BLaER1 treated with 17β-estradiol and CSF1 and Interleukin-3, amounts not matched to agents 10 nM and 100 nM (cell line): ENCODE measurements at regions not wholly inside any gene's neighbourhood (a gene's known extent, or its start where the extent isn't known, plus 50 kb on each side); places are given as distances from the start of the nearest gene placed in this dataset.

Source experiments
- H3K27ac ChIP-seq, 11 experiments: shearing (Covaris generic); formaldehyde crosslinking; 2 replicates each; pipeline ENCODE4 v1.8.1; 2022
- H3K27me3 ChIP-seq, 11 experiments: shearing (Covaris generic); formaldehyde crosslinking; 2 replicates each; pipeline ENCODE4 v1.8.1; 2022
- H3K36me3 ChIP-seq, 11 experiments: shearing (Covaris generic); formaldehyde crosslinking; 2 replicates each; pipeline ENCODE4 v1.8.1; 2022
- H3K4me1 ChIP-seq, 10 experiments: shearing (Covaris generic); formaldehyde crosslinking; 2 replicates each; pipeline ENCODE4 v1.8.1; 2022
- H3K4me2 ChIP-seq, 11 experiments: shearing (Covaris generic); formaldehyde crosslinking; 2 replicates each; pipeline ENCODE4 v1.8.1; 2022
- H3K4me3 ChIP-seq, 10 experiments: shearing (Covaris generic); formaldehyde crosslinking; 2 replicates each; pipeline ENCODE4 v1.8.1; 2022
- H3K9ac ChIP-seq, 11 experiments: shearing (Covaris generic); formaldehyde crosslinking; 2 replicates each; pipeline ENCODE4 v1.8.1; 2022
- H3K9me3 ChIP-seq, 11 experiments: shearing (Covaris generic); formaldehyde crosslinking; replicated peaks in 1 of 11; 2 replicates each; pipeline ENCODE4 v1.8.1; 2022
- H4K20me1 ChIP-seq, 11 experiments: shearing (Covaris generic); formaldehyde crosslinking; 2 replicates each; pipeline ENCODE4 v1.8.1; 2022
- Cebpa-rat ChIP-seq, 11 experiments: shearing (Covaris generic); IDR thresholded peaks; 2 replicates each; pipeline ENCODE4 v1.8.1; 2022

GRCh38 chr1:193729429-193729828 lies 543.0 kb upstream of the B3GALT2 start:
- Histone ChIP-seq H3K27me3 (no peaks in the 10 kb centered on the region), H4K20me1 (no peaks in the 10 kb centered on the region), H3K4me1 (peaks cover 0 to 4% (median 0%) of the 10 kb centered on the region in 10 experiments; a peak in 1 of 20 replicates), H3K9ac (no peak overlapping the region), H3K36me3 (no peaks in the 10 kb centered on the region), H3K9me3 (no peaks in the 10 kb centered on the region), H3K27ac (no peak overlapping the region), H3K4me3 (no peak overlapping the region), H3K4me2 (no peak overlapping the region)
- no peak for TF ChIP-seq Cebpa-rat (IDR thresholded peaks at IDR 0.05)

GRCh38 chr1:193727850-193728249 lies 541.4 kb upstream of the B3GALT2 start:
- Histone ChIP-seq H3K27me3 (no peaks in the 10 kb centered on the region), H3K27ac (no peak overlapping the region), H3K4me2 (no peak overlapping the region), H3K4me1 (peaks cover 0 to 4% (median 0%) of the 10 kb centered on the region in 10 experiments; a peak in 1 of 20 replicates), H4K20me1 (no peaks in the 10 kb centered on the region), H3K9me3 (no peaks in the 10 kb centered on the region), H3K4me3 (no peak overlapping the region), H3K9ac (no peak overlapping the region), H3K36me3 (no peaks in the 10 kb centered on the region)
- TF ChIP-seq Cebpa-rat (IDR thresholded peaks at IDR 0.05): no peak

GRCh38 chr1:193726722-193727121 lies 540.3 kb upstream of the B3GALT2 start:
- Histone ChIP-seq H3K9me3 (no peaks in the 10 kb centered on the region), H3K4me2 (no peak overlapping the region), H4K20me1 (no peaks in the 10 kb centered on the region), H3K9ac (no peak overlapping the region), H3K27me3 (no peaks in the 10 kb centered on the region), H3K27ac (no peak overlapping the region), H3K4me3 (no peak overlapping the region), H3K4me1 (peaks cover 0 to 4% (median 0%) of the 10 kb centered on the region in 10 experiments; a peak in 1 of 20 replicates), H3K36me3 (no peaks in the 10 kb centered on the region)
- TF ChIP-seq Cebpa-rat (IDR thresholded peaks at IDR 0.05): no peak

GRCh38 chr1:193712392-193712791 lies 526.0 kb upstream of the B3GALT2 start:
- no peak overlapping the region for H3K4me2 ChIP-seq

GRCh38 chr1:193709607-193710006 lies 523.2 kb upstream of the B3GALT2 start:
- Histone ChIP-seq H3K9me3 (no peaks in the 10 kb centered on the region), H3K27ac (no peak overlapping the region), H3K9ac (no peak overlapping the region), H3K27me3 (no peaks in the 10 kb centered on the region), H3K4me1 (no peaks in the 10 kb centered on the region), H3K36me3 (no peaks in the 10 kb centered on the region), H3K4me2 (no peak overlapping the region), H3K4me3 (no peak overlapping the region), H4K20me1 (no peaks in the 10 kb centered on the region)
- no peak for TF ChIP-seq Cebpa-rat (IDR thresholded peaks at IDR 0.05)

More at GRCh38 chr1:193712392-193712791, 526.0 kb upstream of the B3GALT2 start:
- no peak overlapping the region for H3K9ac ChIP-seq
- H4K20me1 ChIP-seq: no peaks in the 10 kb centered on the region
- H3K36me3 ChIP-seq: no peaks in the 10 kb centered on the region
- H3K4me3 ChIP-seq: no peak overlapping the region
- no peaks in the 10 kb centered on the region for H3K9me3 ChIP-seq
- no peaks in the 10 kb centered on the region for H3K27me3 ChIP-seq
- no peak for TF ChIP-seq Cebpa-rat (IDR thresholded peaks at IDR 0.05)
- no peaks in the 10 kb centered on the region for H3K4me1 ChIP-seq
- no peak overlapping the region for H3K27ac ChIP-seq

- no peak overlapping the region for H3K4me2 ChIP-seq
- H4K20me1 ChIP-seq: no peaks in the 10 kb centered on the region
- H3K27ac ChIP-seq: no peak overlapping the region
- no peaks in the 10 kb centered on the region for H3K36me3 ChIP-seq
- peak in 1 of 11 experiments; percentile 15; a peak in 1 of 22 replicates for TF ChIP-seq Cebpa-rat (IDR thresholded peaks at IDR 0.05)
- no peak overlapping the region for H3K9ac ChIP-seq
- no peaks in the 10 kb centered on the region for H3K4me1 ChIP-seq
- H3K27me3 ChIP-seq: no peaks in the 10 kb centered on the region
- H3K9me3 ChIP-seq: no peaks in the 10 kb centered on the region
- H3K4me3 ChIP-seq: no peak overlapping the region
These were observed 521.0 kb upstream of the B3GALT2 start for GRCh38 chr1:193707271-193708021.

- Histone ChIP-seq H3K9me3 (no peaks in the 10 kb centered on the region), H3K27ac (no peak overlapping the region), H3K27me3 (no peaks in the 10 kb centered on the region), H3K4me1 (no peaks in the 10 kb centered on the region), H3K4me3 (no peak overlapping the region), H3K4me2 (no peak overlapping the region), H3K9ac (no peak overlapping the region), H4K20me1 (no peaks in the 10 kb centered on the region), H3K36me3 (no peaks in the 10 kb centered on the region)
- no peak for TF ChIP-seq Cebpa-rat (IDR thresholded peaks at IDR 0.05)
These were observed 520.4 kb upstream of the B3GALT2 start for GRCh38 chr1:193706766-193707165.

- no peaks in the 10 kb centered on the region for H3K4me1 ChIP-seq
- no peak for TF ChIP-seq Cebpa-rat (IDR thresholded peaks at IDR 0.05)
- no peak overlapping the region for H3K27ac ChIP-seq
- no peaks in the 10 kb centered on the region for H4K20me1 ChIP-seq
- no peak overlapping the region for H3K4me3 ChIP-seq
- H3K4me2 ChIP-seq: no peak overlapping the region
- no peak overlapping the region for H3K9ac ChIP-seq
- no peaks in the 10 kb centered on the region for H3K9me3 ChIP-seq
- H3K27me3 ChIP-seq: no peaks in the 10 kb centered on the region
- H3K36me3 ChIP-seq: no peaks in the 10 kb centered on the region
These were observed 519.2 kb upstream of the B3GALT2 start for GRCh38 chr1:193705554-193705981.

- no peak overlapping the region for H3K4me2 ChIP-seq
- no peak overlapping the region for H3K9ac ChIP-seq
- no peaks in the 10 kb centered on the region for H3K27me3 ChIP-seq
- H3K4me3 ChIP-seq: no peak overlapping the region
- H4K20me1 ChIP-seq: no peaks in the 10 kb centered on the region
- H3K9me3 ChIP-seq: no peaks in the 10 kb centered on the region
- no peaks in the 10 kb centered on the region for H3K4me1 ChIP-seq
- no peaks in the 10 kb centered on the region for H3K36me3 ChIP-seq
- TF ChIP-seq Cebpa-rat (IDR thresholded peaks at IDR 0.05): no peak
- H3K27ac ChIP-seq: no peak overlapping the region
These were observed 517.2 kb upstream of the B3GALT2 start for GRCh38 chr1:193703655-193704054.

- Histone ChIP-seq H3K4me3 (no peak overlapping the region), H3K27ac (no peak overlapping the region), H3K27me3 (no peaks in the 10 kb centered on the region), H3K36me3 (no peaks in the 10 kb centered on the region), H4K20me1 (no peaks in the 10 kb centered on the region), H3K4me1 (no peaks in the 10 kb centered on the region), H3K9ac (no peak overlapping the region), H3K4me2 (no peak overlapping the region), H3K9me3 (no peaks in the 10 kb centered on the region)
- TF ChIP-seq Cebpa-rat (IDR thresholded peaks at IDR 0.05): no peak
These were observed 516.7 kb upstream of the B3GALT2 start for GRCh38 chr1:193703121-193703520.
